HepG2 (cell line): ENCODE measurements at regions not wholly inside any gene's neighbourhood (a gene's known extent, or its start where the extent isn't known, plus 50 kb on each side); places are given as distances from the start of the nearest gene placed in this dataset.
A peak's percentile ranks its signal among the peaks of the same experiment; 100 is the strongest.

Experiments used
- BRD4 ChIP-seq: sonication (generic); formaldehyde crosslinking; IDR thresholded peaks from 2 replicates; pipeline ENCODE4 v1.4.0; 2020; ENCODE audit warnings: missing genetic modification reagents
- HIVEP1 ChIP-seq: sonication (generic); formaldehyde crosslinking; IDR thresholded peaks from 2 replicates; pipeline ENCODE4 v1.4.0; 2020; ENCODE audit warnings: mild to moderate bottlenecking, missing genetic modification reagents
- JARID2 ChIP-seq: sonication (generic); formaldehyde crosslinking; IDR thresholded peaks from 2 replicates; pipeline ENCODE4 v1.8.1; 2023; ENCODE audit warnings: missing genetic modification reagents, inconsistent platforms; ENCODE audit not compliant: insufficient replicate concordance
- MEF2D ChIP-seq: sonication (generic); formaldehyde crosslinking; IDR thresholded peaks from 2 replicates; pipeline ENCODE4 v1.5.1; 2020; ENCODE audit warnings: mild to moderate bottlenecking, missing genetic modification reagents
- MEIS1 ChIP-seq: sonication (generic); formaldehyde crosslinking; IDR thresholded peaks from 2 replicates; pipeline ENCODE4 v1.9.0; 2021; ENCODE audit warnings: mild to moderate bottlenecking, missing genetic modification reagents, moderate library complexity, borderline replicate concordance
- NCOA2 ChIP-seq: sonication (generic); formaldehyde crosslinking; IDR thresholded peaks from 2 replicates; pipeline ENCODE4 v1.8.0; 2022; ENCODE audit warnings: inconsistent platforms
- RARG ChIP-seq: sonication (generic); formaldehyde crosslinking; IDR thresholded peaks from 2 replicates; pipeline ENCODE4 v1.4.0; 2020; ENCODE audit warnings: low read depth, mild to moderate bottlenecking, missing genetic modification reagents
- SIX4 ChIP-seq: sonication (generic); formaldehyde crosslinking; IDR thresholded peaks from 2 replicates; pipeline ENCODE4 v1.4.0; 2020; ENCODE audit warnings: missing genetic modification reagents
- SP5 ChIP-seq: IDR thresholded peaks from 2 replicates; pipeline ENCODE4 v1.6.1; 2016; ENCODE audit warnings: low read depth, borderline replicate concordance
- TRAFD1 ChIP-seq: sonication (generic); formaldehyde crosslinking; IDR thresholded peaks from 2 replicates; pipeline ENCODE4 v1.5.1; 2020; ENCODE audit warnings: missing genetic modification reagents, mild to moderate bottlenecking, borderline replicate concordance
- U2AF2 ChIP-seq: fragments of 200-400 bp; formaldehyde crosslinking; IDR thresholded peaks from 2 replicates; pipeline ENCODE4 v1.6.1; 2017; ENCODE audit warnings: low read depth, mild to moderate bottlenecking, low read length
- YEATS4 ChIP-seq: sonication (generic); formaldehyde crosslinking; IDR thresholded peaks from 2 replicates; pipeline ENCODE4 v1.4.0; 2020; ENCODE audit warnings: missing genetic modification reagents, borderline replicate concordance
- YY1 ChIP-seq: IDR thresholded peaks from 2 replicates; pipeline ENCODE4 v1.6.1; 2011; ENCODE audit warnings: low read length, low read depth, moderate library complexity, mild to moderate bottlenecking; ENCODE audit not compliant: insufficient read depth, insufficient replicate concordance
- ZSCAN12 ChIP-seq: sonication (generic); formaldehyde crosslinking; IDR thresholded peaks from 2 replicates; pipeline ENCODE4 v1.9.0; 2021; ENCODE audit warnings: mild to moderate bottlenecking, missing genetic modification reagents
- TF ChIP-seq, protein P1 (sequence below): sonication (generic); formaldehyde crosslinking; IDR thresholded peaks from 2 replicates; pipeline ENCODE4 v1.4.0; 2020; ENCODE audit warnings: missing genetic modification reagents, borderline replicate concordance
- TF ChIP-seq, protein P2 (sequence below): sonication (generic); formaldehyde crosslinking; IDR thresholded peaks from 2 replicates; pipeline ENCODE4 v1.8.0; 2022; ENCODE audit warnings: mild to moderate bottlenecking, missing genetic modification reagents, moderate library complexity
- TF ChIP-seq, protein P3 (sequence below): sonication (generic); formaldehyde crosslinking; IDR thresholded peaks from 2 replicates; pipeline ENCODE4 v1.4.0; 2020; ENCODE audit warnings: mild to moderate bottlenecking, missing genetic modification reagents
- TF ChIP-seq, protein P4 (sequence below): sonication (generic); formaldehyde crosslinking; IDR thresholded peaks from 2 replicates; pipeline ENCODE4 v1.4.0; 2020; ENCODE audit warnings: missing genetic modification reagents, borderline replicate concordance

DNA sequence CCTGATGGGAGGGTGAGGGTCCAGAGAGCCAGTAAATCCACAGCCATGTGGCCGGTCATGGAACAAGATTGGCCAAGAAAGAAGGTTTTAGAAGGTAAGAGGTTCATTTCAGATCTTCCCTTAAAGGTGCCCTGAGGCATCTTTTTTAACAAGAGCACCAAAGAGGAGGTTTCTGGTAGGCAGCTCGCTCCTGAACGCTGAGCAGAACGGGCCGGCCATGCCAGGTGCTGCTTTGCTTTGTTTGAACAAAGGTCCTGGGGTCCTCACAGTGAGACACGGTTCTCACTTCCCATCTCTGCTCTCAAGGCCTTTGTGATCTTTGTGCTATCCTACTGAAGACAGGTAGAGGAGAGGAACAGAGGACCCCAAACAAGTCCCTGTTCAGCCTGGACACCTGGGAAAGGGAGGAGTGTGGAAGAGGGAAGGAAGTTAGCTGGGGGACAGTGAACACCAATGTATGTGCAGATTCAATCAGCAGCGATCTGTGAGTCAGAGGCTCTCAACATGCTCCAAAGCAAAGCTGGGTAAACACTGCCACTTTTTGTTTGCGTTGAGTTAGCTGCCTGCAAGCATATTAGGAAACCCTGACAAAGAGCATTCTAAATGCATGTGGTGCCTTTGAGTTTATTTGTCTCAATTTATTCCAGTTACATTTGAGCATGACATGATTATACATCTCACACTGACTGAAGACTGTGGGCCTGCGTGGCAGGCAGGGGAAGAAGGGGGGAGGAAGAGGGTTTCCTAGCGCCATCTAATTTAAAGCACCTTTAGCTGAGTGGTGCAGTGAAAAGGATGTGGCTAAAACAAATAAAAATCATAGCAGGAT lies 102.4 kb downstream of the ASB1 start (continued):
- TF ChIP-seq RARG (CRISPR knock-in tag) (no peak), TRAFD1 (CRISPR knock-in tag) (no peak), BRD4 (CRISPR knock-in tag) (no peak), HIVEP1 (CRISPR knock-in tag) (0 out of 2 replicates have a peak, but pooled peaks have one; percentile 59), U2AF2 (no peak), SP5 (CRISPR knock-in tag) (no peak), YY1 (no peak), MEIS1 (CRISPR knock-in tag) (no peak), NCOA2 (CRISPR knock-in tag) (peak; percentile 65), ZSCAN12 (CRISPR knock-in tag) (no peak), YEATS4 (CRISPR knock-in tag) (no peak), SIX4 (CRISPR knock-in tag) (no peak), JARID2 (CRISPR knock-in tag) (no peak), MEF2D (0 out of 2 replicates have a peak, but pooled peaks have one; percentile 42)
- TF ChIP-seq, protein P1, sequence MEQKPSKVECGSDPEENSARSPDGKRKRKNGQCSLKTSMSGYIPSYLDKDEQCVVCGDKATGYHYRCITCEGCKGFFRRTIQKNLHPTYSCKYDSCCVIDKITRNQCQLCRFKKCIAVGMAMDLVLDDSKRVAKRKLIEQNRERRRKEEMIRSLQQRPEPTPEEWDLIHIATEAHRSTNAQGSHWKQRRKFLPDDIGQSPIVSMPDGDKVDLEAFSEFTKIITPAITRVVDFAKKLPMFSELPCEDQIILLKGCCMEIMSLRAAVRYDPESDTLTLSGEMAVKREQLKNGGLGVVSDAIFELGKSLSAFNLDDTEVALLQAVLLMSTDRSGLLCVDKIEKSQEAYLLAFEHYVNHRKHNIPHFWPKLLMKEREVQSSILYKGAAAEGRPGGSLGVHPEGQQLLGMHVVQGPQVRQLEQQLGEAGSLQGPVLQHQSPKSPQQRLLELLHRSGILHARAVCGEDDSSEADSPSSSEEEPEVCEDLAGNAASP (CRISPR knock-in tag): no peak
- TF ChIP-seq, protein P2, sequence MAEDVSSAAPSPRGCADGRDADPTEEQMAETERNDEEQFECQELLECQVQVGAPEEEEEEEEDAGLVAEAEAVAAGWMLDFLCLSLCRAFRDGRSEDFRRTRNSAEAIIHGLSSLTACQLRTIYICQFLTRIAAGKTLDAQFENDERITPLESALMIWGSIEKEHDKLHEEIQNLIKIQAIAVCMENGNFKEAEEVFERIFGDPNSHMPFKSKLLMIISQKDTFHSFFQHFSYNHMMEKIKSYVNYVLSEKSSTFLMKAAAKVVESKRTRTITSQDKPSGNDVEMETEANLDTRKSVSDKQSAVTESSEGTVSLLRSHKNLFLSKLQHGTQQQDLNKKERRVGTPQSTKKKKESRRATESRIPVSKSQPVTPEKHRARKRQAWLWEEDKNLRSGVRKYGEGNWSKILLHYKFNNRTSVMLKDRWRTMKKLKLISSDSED: no peak
- TF ChIP-seq, protein P3, sequence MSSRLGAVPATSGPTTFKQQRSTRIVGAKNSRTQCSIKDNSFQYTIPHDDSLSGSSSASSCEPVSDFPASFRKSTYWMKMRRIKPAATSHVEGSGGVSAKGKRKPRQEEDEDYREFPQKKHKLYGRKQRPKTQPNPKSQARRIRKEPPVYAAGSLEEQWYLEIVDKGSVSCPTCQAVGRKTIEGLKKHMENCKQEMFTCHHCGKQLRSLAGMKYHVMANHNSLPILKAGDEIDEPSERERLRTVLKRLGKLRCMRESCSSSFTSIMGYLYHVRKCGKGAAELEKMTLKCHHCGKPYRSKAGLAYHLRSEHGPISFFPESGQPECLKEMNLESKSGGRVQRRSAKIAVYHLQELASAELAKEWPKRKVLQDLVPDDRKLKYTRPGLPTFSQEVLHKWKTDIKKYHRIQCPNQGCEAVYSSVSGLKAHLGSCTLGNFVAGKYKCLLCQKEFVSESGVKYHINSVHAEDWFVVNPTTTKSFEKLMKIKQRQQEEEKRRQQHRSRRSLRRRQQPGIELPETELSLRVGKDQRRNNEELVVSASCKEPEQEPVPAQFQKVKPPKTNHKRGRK (CRISPR knock-in tag): 0 out of 2 replicates have a peak, but pooled peaks have one; percentile 45
- TF ChIP-seq, protein P4, sequence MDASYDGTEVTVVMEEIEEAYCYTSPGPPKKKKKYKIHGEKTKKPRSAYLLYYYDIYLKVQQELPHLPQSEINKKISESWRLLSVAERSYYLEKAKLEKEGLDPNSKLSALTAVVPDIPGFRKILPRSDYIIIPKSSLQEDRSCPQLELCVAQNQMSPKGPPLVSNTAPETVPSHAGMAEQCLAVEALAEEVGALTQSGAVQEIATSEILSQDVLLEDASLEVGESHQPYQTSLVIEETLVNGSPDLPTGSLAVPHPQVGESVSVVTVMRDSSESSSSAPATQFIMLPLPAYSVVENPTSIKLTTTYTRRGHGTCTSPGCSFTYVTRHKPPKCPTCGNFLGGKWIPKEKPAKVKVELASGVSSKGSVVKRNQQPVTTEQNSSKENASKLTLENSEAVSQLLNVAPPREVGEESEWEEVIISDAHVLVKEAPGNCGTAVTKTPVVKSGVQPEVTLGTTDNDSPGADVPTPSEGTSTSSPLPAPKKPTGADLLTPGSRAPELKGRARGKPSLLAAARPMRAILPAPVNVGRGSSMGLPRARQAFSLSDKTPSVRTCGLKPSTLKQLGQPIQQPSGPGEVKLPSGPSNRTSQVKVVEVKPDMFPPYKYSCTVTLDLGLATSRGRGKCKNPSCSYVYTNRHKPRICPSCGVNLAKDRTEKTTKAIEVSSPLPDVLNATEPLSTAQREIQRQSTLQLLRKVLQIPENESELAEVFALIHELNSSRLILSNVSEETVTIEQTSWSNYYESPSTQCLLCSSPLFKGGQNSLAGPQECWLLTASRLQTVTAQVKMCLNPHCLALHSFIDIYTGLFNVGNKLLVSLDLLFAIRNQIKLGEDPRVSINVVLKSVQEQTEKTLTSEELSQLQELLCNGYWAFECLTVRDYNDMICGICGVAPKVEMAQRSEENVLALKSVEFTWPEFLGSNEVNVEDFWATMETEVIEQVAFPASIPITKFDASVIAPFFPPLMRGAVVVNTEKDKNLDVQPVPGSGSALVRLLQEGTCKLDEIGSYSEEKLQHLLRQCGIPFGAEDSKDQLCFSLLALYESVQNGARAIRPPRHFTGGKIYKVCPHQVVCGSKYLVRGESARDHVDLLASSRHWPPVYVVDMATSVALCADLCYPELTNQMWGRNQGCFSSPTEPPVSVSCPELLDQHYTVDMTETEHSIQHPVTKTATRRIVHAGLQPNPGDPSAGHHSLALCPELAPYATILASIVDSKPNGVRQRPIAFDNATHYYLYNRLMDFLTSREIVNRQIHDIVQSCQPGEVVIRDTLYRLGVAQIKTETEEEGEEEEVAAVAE: 0 out of 2 replicates have a peak, but pooled peaks have one; percentile 42
